ENCODE measurements at regions not wholly inside any gene's neighbourhood (a gene's known extent, or its start where the extent isn't known, plus 50 kb on each side); places are given as distances from the start of the nearest gene placed in this dataset.
"Not testable (repeated sequence)": the region's sequence is repeated elsewhere in the genome, so short reads cannot be mapped to it uniquely, and the experiment has no call there.

- Histone ChIP-seq H3K27ac (no peak overlapping the region), H3K4me3 (no peak overlapping the region)
- no peak for TF ChIP-seq CTCF (IDR thresholded peaks at IDR 0.05)
- no peak for DNase-seq (ENCODE audit: low spot score)
Observed at GRCh38 chr7:110461621-110462020, 629.3 kb upstream of the LRRN3 start.

- Histone ChIP-seq H3K4me3 (no peak overlapping the region), H3K27ac (no peak overlapping the region)
- no peak for TF ChIP-seq CTCF (IDR thresholded peaks at IDR 0.05)
- no peak for DNase-seq (ENCODE audit: low spot score)
Observed at GRCh38 chr7:110470420-110470819, 620.5 kb upstream of the LRRN3 start.

- not testable (repeated sequence) for H3K4me3 ChIP-seq; DNase-seq (ENCODE audit: low spot score); H3K27ac ChIP-seq
Observed at GRCh38 chr7:110472419-110472818, 618.5 kb upstream of the LRRN3 start.

- Histone ChIP-seq H3K4me3 (no peak overlapping the region), H3K27ac (no peak overlapping the region)
- no peak for TF ChIP-seq CTCF (IDR thresholded peaks at IDR 0.05)
- no peak for DNase-seq (ENCODE audit: low spot score)
Observed at GRCh38 chr7:110480964-110481363, 610.0 kb upstream of the LRRN3 start.

- no peak overlapping the region for H3K27ac ChIP-seq
- H3K4me3 ChIP-seq: no peak overlapping the region
- no peak for DNase-seq (ENCODE audit: low spot score)
- no peak for TF ChIP-seq CTCF (IDR thresholded peaks at IDR 0.05)
Observed at GRCh38 chr7:110483553-110483952, 607.4 kb upstream of the LRRN3 start.

GRCh38 chr7:110484356-110484755, 606.6 kb upstream of the LRRN3 start:
- Histone ChIP-seq H3K27ac (no peak overlapping the region), H3K4me3 (no peak overlapping the region)
- no peak for TF ChIP-seq CTCF (IDR thresholded peaks at IDR 0.05)
- no peak for DNase-seq (ENCODE audit: low spot score)

GRCh38 chr7:110486549-110486948, 604.4 kb upstream of the LRRN3 start:
- no peak for TF ChIP-seq CTCF (IDR thresholded peaks at IDR 0.05)
- H3K4me3 ChIP-seq: no peak overlapping the region
- DNase-seq (ENCODE audit: low spot score): no peak
- no peak overlapping the region for H3K27ac ChIP-seq

- TF ChIP-seq CTCF (IDR thresholded peaks at IDR 0.05): no peak
- no peak overlapping the region for H3K27ac ChIP-seq
- no peak for DNase-seq (ENCODE audit: low spot score)
- H3K4me3 ChIP-seq: no peak overlapping the region
Observed at GRCh38 chr7:110502888-110503465, 588.0 kb upstream of the LRRN3 start.
